WERI-Rb-1 (cell line): ENCODE measurements at regions not wholly inside any gene's neighbourhood (a gene's known extent, or its start where the extent isn't known, plus 50 kb on each side); places are given as distances from the start of the nearest gene placed in this dataset.

Source experiments
- DNase-seq: peaks from one replicate; pipeline ENCODE4 v3.0.0-alpha.2; 2020
- H3K27ac ChIP-seq: fragments of 250-450 bp; sonication (Bioruptor Pico); 2 replicates; pipeline ENCODE4 v1.5.1; 2020; ENCODE audit warnings: mild to moderate bottlenecking, moderate library complexity
- H3K27me3 ChIP-seq: fragments of 250-450 bp; sonication (Bioruptor Pico); 2 replicates; pipeline ENCODE4 v1.5.1; 2021; ENCODE audit warnings: mild to moderate bottlenecking, low read depth, moderate library complexity; ENCODE audit not compliant: insufficient read depth, severe bottlenecking
- H3K36me3 ChIP-seq: fragments of 250-450 bp; sonication (Bioruptor Pico); 2 replicates; pipeline ENCODE4 v1.5.1; 2020; ENCODE audit warnings: mild to moderate bottlenecking, moderate library complexity
- H3K4me3 ChIP-seq: 2 replicates; pipeline ENCODE4 v1.5.1; 2011; ENCODE audit warnings: low read depth, mild to moderate bottlenecking, control low read depth, low read length
- H3K9me3 ChIP-seq: fragments of 250-450 bp; sonication (Bioruptor Pico); 2 replicates; pipeline ENCODE4 v1.5.1; 2021; ENCODE audit warnings: mild to moderate bottlenecking, moderate library complexity; ENCODE audit not compliant: severe bottlenecking
- CTCF ChIP-seq: IDR thresholded peaks from 2 replicates; pipeline ENCODE4 v1.5.1; 2011; ENCODE audit warnings: low read depth, mild to moderate bottlenecking, control low read depth, inconsistent platforms, low read length

DNA sequence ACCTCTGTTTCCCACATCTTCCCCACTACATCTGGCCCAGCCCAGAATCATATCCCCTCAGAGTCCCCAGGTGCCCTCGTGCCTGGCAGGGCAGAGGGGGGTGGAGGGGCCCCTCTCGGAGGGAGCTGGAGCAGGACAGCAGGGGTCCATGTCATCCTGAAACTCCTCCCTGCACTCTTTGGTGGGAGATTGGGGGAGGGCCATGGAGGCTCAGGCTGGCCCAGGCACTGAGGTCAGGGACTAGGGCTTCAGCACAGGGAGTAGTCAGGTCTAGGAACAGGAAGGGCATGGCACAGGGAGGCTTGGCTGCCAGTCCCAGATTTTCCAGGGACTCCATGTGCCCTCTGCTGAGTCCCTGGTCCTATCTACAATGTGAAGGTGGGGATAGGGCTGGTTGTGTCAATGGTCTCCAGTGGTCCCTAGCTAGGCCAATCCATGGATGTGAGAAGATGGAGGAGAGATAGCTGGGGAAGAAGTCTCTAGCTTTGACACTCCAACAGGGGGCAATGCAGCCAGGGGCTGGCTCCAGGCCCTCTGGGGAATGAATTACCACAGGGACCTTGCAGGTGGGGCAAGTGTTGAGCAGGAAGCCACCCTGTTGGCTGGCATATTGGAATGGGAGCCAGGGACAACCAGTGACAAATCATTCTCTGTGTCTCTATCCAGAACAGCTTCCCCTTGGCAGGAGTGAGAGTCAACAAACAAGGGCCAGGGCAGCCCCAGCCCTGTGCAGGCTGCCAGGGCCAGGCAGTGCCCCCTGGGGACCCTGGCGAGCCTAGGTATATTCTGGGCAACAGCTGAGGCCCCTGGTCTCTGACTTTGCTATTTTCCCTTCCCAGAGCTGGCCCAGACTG, 154.4 kb downstream of the EFNB1 start:
- no peak for DNase-seq
- H3K9me3 ChIP-seq: no peaks in the 10 kb centered on the region
- H3K27ac ChIP-seq: no peak overlapping the region
- TF ChIP-seq CTCF: no peak
- no peak overlapping the region for H3K4me3 ChIP-seq
- no peaks in the 10 kb centered on the region for H3K36me3 ChIP-seq
- H3K27me3 ChIP-seq: no peaks in the 10 kb centered on the region

DNA sequence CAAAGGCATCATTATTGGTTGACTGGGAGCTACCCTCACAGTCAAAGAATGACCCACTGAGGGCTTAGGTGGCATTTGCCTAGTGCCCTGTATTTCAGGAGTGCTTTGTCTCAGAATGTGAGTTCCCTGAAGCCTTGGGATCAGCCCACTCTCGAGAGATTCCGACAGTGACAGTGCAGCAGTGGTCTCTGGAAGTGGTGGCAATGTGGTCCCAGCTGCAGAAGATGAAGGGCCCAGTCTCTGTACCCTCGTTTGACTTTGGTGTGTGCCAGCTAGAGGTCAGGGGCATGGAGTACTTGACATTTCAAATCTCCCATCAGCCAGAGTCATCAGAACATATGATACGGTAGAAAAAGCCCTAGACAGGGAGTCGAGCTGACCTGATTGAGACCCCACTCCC, 153.7 kb downstream of the EFNB1 start:
- TF ChIP-seq CTCF: no peak
- no peaks in the 10 kb centered on the region for H3K9me3 ChIP-seq
- H3K4me3 ChIP-seq: no peak overlapping the region
- H3K36me3 ChIP-seq: no peaks in the 10 kb centered on the region
- DNase-seq: no peak
- H3K27ac ChIP-seq: no peak overlapping the region
- H3K27me3 ChIP-seq: no peaks in the 10 kb centered on the region

- Histone ChIP-seq H3K9me3 (no peaks in the 10 kb centered on the region), H3K4me3 (no peak overlapping the region), H3K27me3 (no peaks in the 10 kb centered on the region), H3K36me3 (no peaks in the 10 kb centered on the region), H3K27ac (no peak overlapping the region)
- TF ChIP-seq CTCF: no peak
- no peak for DNase-seq
These were observed 152.2 kb downstream of the EFNB1 start for GRCh38 chrX:68980906-68981616.

DNA sequence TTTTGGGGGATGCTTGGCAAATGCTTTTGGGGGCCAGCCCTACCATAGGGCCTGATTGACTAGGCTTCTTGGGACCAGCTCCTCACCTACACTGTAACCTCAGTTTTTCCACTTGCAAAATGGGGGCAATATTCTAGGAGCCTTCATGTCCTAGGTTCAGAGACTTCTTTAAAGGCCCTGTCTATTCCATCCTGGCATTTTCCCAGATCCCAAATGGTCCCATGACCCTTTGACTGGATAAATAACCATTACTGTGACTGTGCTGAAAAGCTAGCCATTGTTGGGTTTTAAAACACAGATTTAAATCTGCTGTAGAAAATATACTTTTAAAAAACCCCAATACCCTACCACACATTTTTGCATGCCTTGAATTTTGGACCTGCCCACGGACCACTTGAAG, 149.8 kb downstream of the EFNB1 start:
- H3K9me3 ChIP-seq: no peaks in the 10 kb centered on the region
- DNase-seq: no peak
- no peak for TF ChIP-seq CTCF
- H3K36me3 ChIP-seq: no peaks in the 10 kb centered on the region
- H3K4me3 ChIP-seq: no peak overlapping the region
- H3K27ac ChIP-seq: no peak overlapping the region
- H3K27me3 ChIP-seq: no peaks in the 10 kb centered on the region

DNA sequence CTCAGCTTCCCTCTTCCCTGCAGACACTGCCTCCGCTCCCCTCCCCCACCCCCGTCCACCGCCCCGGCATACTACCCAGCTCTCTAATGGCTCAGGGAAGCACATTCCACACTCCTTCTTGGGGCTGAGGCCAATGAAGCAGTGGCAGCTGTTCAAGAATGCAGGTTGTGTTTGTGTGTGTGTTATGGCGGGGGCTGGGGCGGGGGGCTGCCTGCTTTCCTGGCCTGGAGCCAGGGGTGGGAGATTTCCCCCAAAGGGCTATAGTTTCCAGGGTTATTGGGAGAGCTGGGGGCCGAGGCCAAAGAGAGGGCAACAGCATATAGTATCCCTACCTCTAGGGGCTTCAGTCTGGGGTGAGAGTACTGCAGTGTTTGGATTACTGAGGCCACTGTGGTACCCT, 149.4 kb downstream of the EFNB1 start:
- H3K9me3 ChIP-seq: no peaks in the 10 kb centered on the region
- no peak for DNase-seq
- H3K27me3 ChIP-seq: peaks cover 1% of the 10 kb centered on the region
- H3K4me3 ChIP-seq: no peak overlapping the region
- TF ChIP-seq CTCF: no peak
- H3K27ac ChIP-seq: no peak overlapping the region
- H3K36me3 ChIP-seq: no peaks in the 10 kb centered on the region
